Renal cortical epithelial cell (primary cell): ENCODE measurements at regions not wholly inside any gene's neighbourhood (a gene's known extent, or its start where the extent isn't known, plus 50 kb on each side); places are given as distances from the start of the nearest gene placed in this dataset.
A peak's percentile ranks its signal among the peaks of the same experiment; 100 is the strongest.

Experiments used
- DNase-seq: peaks from one replicate; pipeline ENCODE4 v3.0.0-alpha.2; 2011; ENCODE audit warnings: low read depth

- no peak for DNase-seq
Measured at GRCh38 chr1:219276049-219276738, 102.5 kb downstream of the LYPLAL1 start.

GRCh38 chr1:219273088-219273686, 99.5 kb downstream of the LYPLAL1 start:
- DNase-seq = no peak

GRCh38 chr1:219271818-219272535, 98.3 kb downstream of the LYPLAL1 start:
- no peak for DNase-seq

GRCh38 chr1:219269171-219269570, 95.5 kb downstream of the LYPLAL1 start:
- peak; percentile 69 for DNase-seq

GRCh38 chr1:219266524-219266923, 92.8 kb downstream of the LYPLAL1 start:
- DNase-seq = no peak

GRCh38 chr1:219265026-219265515, 91.4 kb downstream of the LYPLAL1 start:
- DNase-seq = peak; percentile 18

DNA sequence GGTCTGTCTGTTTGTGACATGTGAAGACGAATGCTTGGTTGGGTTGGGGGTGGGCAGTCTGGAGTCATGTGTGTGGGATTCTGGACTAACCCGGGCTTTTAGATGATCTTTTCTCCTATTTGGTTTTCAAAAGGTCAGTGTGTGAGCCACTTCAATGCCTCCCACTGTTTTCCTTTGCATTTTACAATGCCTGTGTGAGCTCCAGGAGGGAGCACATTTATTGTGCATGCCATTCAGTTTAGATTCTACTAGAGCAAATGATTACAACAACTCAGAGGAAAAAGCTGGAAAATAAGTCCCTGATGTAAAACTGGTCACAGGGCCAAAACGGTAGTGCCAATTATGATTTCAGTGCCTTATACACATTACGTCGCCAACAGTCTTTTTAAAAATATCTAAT, 90.9 kb downstream of the LYPLAL1 start:
- DNase-seq = peak; percentile 64
